GM18511 (cell line): ENCODE measurements at regions not wholly inside any gene's neighbourhood (a gene's known extent, or its start where the extent isn't known, plus 50 kb on each side); places are given as distances from the start of the nearest gene placed in this dataset.

Experiments
- ATAC-seq: cut with Tn5 transposase; IDR thresholded peaks from one replicate; pipeline ENCODE4 v1.9.1; 2021; ENCODE audit warnings: mild to moderate bottlenecking, moderate library complexity; ENCODE audit not compliant: unreplicated experiment

GRCh38 chr10:43964486-43964885 is 315.8 kb upstream of the ZNF32 start:
- ATAC-seq = no peak

GRCh38 chr10:43963793-43964425 is 315.2 kb upstream of the ZNF32 start:
- no peak for ATAC-seq

- ATAC-seq = no peak
These were observed 314.7 kb upstream of the ZNF32 start for GRCh38 chr10:43963379-43963778.

GRCh38 chr10:43962346-43963191 is 313.9 kb upstream of the ZNF32 start:
- ATAC-seq = no peak

- no peak for ATAC-seq
These were observed 313.1 kb upstream of the ZNF32 start for GRCh38 chr10:43961523-43962345.

- no peak for ATAC-seq
These were observed 312.3 kb upstream of the ZNF32 start for GRCh38 chr10:43960981-43961380.

- ATAC-seq = no peak
These were observed 311.8 kb upstream of the ZNF32 start for GRCh38 chr10:43960477-43960876.

GRCh38 chr10:43960135-43960415 is 311.4 kb upstream of the ZNF32 start:
- no peak for ATAC-seq

GRCh38 chr10:43959364-43960134 is 310.9 kb upstream of the ZNF32 start:
- no peak for ATAC-seq

GRCh38 chr10:43958964-43959363 is 310.3 kb upstream of the ZNF32 start:
- no peak for ATAC-seq

GRCh38 chr10:43958071-43958432 is 309.4 kb upstream of the ZNF32 start:
- ATAC-seq = no peak

- ATAC-seq = no peak
These were observed 308.8 kb upstream of the ZNF32 start for GRCh38 chr10:43957267-43958070.

GRCh38 chr10:43955978-43956377 is 307.3 kb upstream of the ZNF32 start:
- ATAC-seq = no peak

GRCh38 chr10:43955002-43955596 is 306.4 kb upstream of the ZNF32 start:
- no peak for ATAC-seq

- ATAC-seq = no peak
These were observed 305.0 kb upstream of the ZNF32 start for GRCh38 chr10:43953672-43954071.

- ATAC-seq = no peak
These were observed 304.1 kb upstream of the ZNF32 start for GRCh38 chr10:43952760-43953159.

- no peak for ATAC-seq
These were observed 300.7 kb upstream of the ZNF32 start for GRCh38 chr10:43949351-43949750.

GRCh38 chr10:43946445-43946844 is 297.8 kb upstream of the ZNF32 start:
- no peak for ATAC-seq

- ATAC-seq = no peak
These were observed 297.2 kb upstream of the ZNF32 start for GRCh38 chr10:43945908-43946307.
